Right lobe of liver (tissue), 4 donors: ENCODE measurements at regions not wholly inside any gene's neighbourhood (a gene's known extent, or its start where the extent isn't known, plus 50 kb on each side); places are given as distances from the start of the nearest gene placed in this dataset.

Experiments used
- POLR2A ChIP-seq: fragments of 450-650 bp; IDR thresholded peaks from one replicate; pipeline ENCODE4 v1.6.1; 2017; ENCODE audit warnings: antibody characterized with exemption, mild to moderate bottlenecking
- TF ChIP-seq, protein P1 (sequence below), 4 donors: fragments of 200-600 bp in 3 of 4; fragments of 450-650 bp in 1 of 4; IDR thresholded peaks; one replicate each; pipeline versions ENCODE4 v1.5.1 to v1.8.0; 2016 to 2022; ENCODE audit warnings: antibody characterized with exemption in 4 of 4, mild to moderate bottlenecking in 2 of 4
- donor health status: DM: no; HTN: no; CAD: no.
- donor health status: DM: no; HTN: no; CAD: no.
- donor health status: DM: no; HTN: yes; CAD: no.

DNA sequence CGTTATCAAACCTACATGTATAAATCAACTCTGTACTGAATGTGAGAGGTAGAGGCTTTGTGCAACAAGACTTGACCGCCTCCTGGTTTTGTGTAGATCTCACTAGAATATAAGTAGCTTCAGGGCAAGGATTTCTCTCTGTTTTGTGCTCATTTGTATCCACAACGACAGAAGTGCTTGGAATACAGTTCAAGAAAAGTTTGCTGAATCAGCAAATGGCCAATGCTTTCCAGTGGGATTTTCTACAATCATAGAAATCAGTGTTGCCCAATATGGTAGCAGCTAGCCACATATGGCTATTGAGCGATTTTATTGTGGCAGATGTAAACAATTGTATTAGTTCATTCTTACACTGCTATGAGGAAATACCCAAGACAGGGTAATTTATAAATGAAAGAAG is 127.4 kb downstream of the VCX3A start:
- no peak for TF ChIP-seq POLR2A
- TF ChIP-seq, protein P1, sequence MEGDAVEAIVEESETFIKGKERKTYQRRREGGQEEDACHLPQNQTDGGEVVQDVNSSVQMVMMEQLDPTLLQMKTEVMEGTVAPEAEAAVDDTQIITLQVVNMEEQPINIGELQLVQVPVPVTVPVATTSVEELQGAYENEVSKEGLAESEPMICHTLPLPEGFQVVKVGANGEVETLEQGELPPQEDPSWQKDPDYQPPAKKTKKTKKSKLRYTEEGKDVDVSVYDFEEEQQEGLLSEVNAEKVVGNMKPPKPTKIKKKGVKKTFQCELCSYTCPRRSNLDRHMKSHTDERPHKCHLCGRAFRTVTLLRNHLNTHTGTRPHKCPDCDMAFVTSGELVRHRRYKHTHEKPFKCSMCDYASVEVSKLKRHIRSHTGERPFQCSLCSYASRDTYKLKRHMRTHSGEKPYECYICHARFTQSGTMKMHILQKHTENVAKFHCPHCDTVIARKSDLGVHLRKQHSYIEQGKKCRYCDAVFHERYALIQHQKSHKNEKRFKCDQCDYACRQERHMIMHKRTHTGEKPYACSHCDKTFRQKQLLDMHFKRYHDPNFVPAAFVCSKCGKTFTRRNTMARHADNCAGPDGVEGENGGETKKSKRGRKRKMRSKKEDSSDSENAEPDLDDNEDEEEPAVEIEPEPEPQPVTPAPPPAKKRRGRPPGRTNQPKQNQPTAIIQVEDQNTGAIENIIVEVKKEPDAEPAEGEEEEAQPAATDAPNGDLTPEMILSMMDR (IDR thresholded peaks at IDR 0.05), result no peak
